Panc1 (cell line): ENCODE measurements at regions not wholly inside any gene's neighbourhood (a gene's known extent, or its start where the extent isn't known, plus 50 kb on each side); places are given as distances from the start of the nearest gene placed in this dataset.
"Not testable (repeated sequence)": the region's sequence is repeated elsewhere in the genome, so short reads cannot be mapped to it uniquely, and the experiment has no call there.

Experiments used
- ATAC-seq: fragments of 200-7000 bp; cut with Tn5 transposase; 2 replicates; pipeline ENCODE4 v1.9.1; 2020; ENCODE audit warnings: mild to moderate bottlenecking, moderate library complexity
- BruUV-seq: library from RNA; stranded (reverse); fragments of 400-500 nt; replicated peaks from 2 replicates; lab custom pipeline; 2021; lab: Mats Ljungman, UMichigan
- CTCF ChIA-PET: fragments of 300-600 bp; sonication (Branson Sonifier 250); formaldehyde crosslinking; loops from one replicate; lab custom pipeline; 2022; ENCODE audit warnings: antibody characterized with exemption; lab: Charles Lee
- POLR2A ChIA-PET: fragments of 300-600 bp; sonication (Branson Sonifier 250); formaldehyde crosslinking; loops from one replicate; lab custom pipeline; 2022; ENCODE audit warnings: antibody characterized with exemption; lab: Charles Lee
- DNase-seq: peaks from one replicate; pipeline ENCODE4 v3.0.0-alpha.2; 2010; ENCODE audit warnings: low read depth, low spot score
- H3K27ac ChIP-seq: 2 replicates; pipeline ENCODE4 v1.5.1; 2011; ENCODE audit warnings: mild to moderate bottlenecking, low read length, inconsistent platforms
- H3K27me3 ChIP-seq: fragments of 200-500 bp; sonication (Bioruptor generic); 2 replicates; pipeline ENCODE4 v1.6.0; 2014; ENCODE audit warnings: low read length, inconsistent platforms; ENCODE audit not compliant: control insufficient read depth, insufficient read depth
- H3K36me3 ChIP-seq: fragments of 200-500 bp; sonication (Bioruptor generic); 2 replicates; pipeline ENCODE4 v1.5.1; 2014; ENCODE audit warnings: inconsistent platforms, mild to moderate bottlenecking, low read length, moderate library complexity; ENCODE audit not compliant: control insufficient read depth, insufficient read depth
- H3K4me1 ChIP-seq: 2 replicates; pipeline ENCODE4 v1.5.1; 2011; ENCODE audit warnings: inconsistent platforms, mild to moderate bottlenecking, low read length, moderate library complexity; ENCODE audit not compliant: control insufficient read depth, insufficient read depth
- H3K4me3 ChIP-seq, 2 experiments: 2 replicates each; pipeline ENCODE4 v1.5.1; 2011 to 2012; ENCODE audit warnings: low read depth in 2 of 2, low read length in 2 of 2, mild to moderate bottlenecking in 2 of 2, inconsistent platforms in 1 of 2, moderate library complexity in 1 of 2
- H3K9me3 ChIP-seq: fragments of 200-500 bp; sonication (Bioruptor generic); 2 replicates; pipeline ENCODE4 v1.5.1; 2014; ENCODE audit warnings: low read depth, mild to moderate bottlenecking, inconsistent platforms, low read length, moderate library complexity; ENCODE audit not compliant: control insufficient read depth, insufficient read depth
- POLR2AphosphoS5 ChIP-seq: IDR thresholded peaks from 2 replicates; pipeline ENCODE4 v1.6.1; 2012; ENCODE audit warnings: mild to moderate bottlenecking, low read depth, low read length, moderate library complexity
- SIN3A ChIP-seq: IDR thresholded peaks from 2 replicates; pipeline ENCODE4 v1.6.1; 2012; ENCODE audit warnings: low read depth, mild to moderate bottlenecking, low read length, moderate library complexity, borderline replicate concordance; ENCODE audit not compliant: insufficient read depth
- TCF7L2 ChIP-seq: IDR thresholded peaks from 2 replicates; pipeline ENCODE4 v1.6.1; 2011; ENCODE audit warnings: mild to moderate bottlenecking, low read depth, low read length, inconsistent platforms
- in situ Hi-C: cut with HindIII; loops from 2 replicates; pipeline ENCODE4 v1.10.0; 2016; ENCODE audit warnings: low sequenced_read_pairs, low pct_unique_long_range_greater_than_20kb
- intact Hi-C: fragments of 100-400 bp; cut with micrococcal nuclease; formaldehyde crosslinking; loops from one replicate; pipeline ENCODE4 v1.10.0; 2022; ENCODE audit not compliant: unreplicated experiment
- TF ChIP-seq, protein P1 (sequence below): fragments of 450-650 bp; IDR thresholded peaks from 2 replicates; pipeline ENCODE4 v1.5.1; 2017; ENCODE audit warnings: mild to moderate bottlenecking
- TF ChIP-seq, protein P2 (sequence below), 2 experiments: IDR thresholded peaks; 2 replicates each; pipeline ENCODE4 v1.6.1; 2011 to 2012; ENCODE audit warnings: low read depth in 2 of 2, control low read depth in 1 of 2, low read length in 1 of 2, mild to moderate bottlenecking in 1 of 2, moderate library complexity in 1 of 2; ENCODE audit not compliant: insufficient read depth in 1 of 2

DNA sequence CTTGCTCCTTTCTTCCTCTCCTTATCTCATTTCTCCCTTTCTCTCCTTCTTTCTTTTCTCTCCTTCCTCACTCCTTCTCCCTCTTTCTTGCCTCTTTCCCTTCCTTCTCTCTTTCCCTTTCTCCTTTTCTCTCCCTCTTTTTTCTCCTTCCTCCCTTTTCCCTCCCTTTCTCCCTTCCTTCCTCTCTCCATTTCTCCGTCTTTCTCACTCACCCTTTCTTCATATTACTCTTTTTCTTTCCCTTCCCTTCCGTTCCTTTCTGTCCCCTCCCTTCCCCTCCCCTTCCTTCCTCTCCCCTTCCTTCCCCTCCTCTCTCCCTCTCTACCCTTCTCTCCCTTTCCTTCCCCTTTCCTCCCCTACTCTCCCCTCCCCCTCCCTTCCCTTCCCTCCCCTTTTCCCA lies 240.8 kb downstream of the HS3ST3B1 start:
- Histone ChIP-seq H3K36me3 (no peaks in the 10 kb centered on the region), H3K27me3 (no peaks in the 10 kb centered on the region), H3K4me3 (no peak overlapping the region), H3K4me1 (no peaks in the 10 kb centered on the region), H3K27ac (no peak overlapping the region), H3K9me3 (no peaks in the 10 kb centered on the region)
- ATAC-seq, result no peak
- DNase-seq, result no peak
- in situ Hi-C loops, result no loop called here
- ChIA-PET CTCF (no interaction called here), POLR2A (no interaction called here)
- intact Hi-C loops, result no loop called here
- TF ChIP-seq POLR2AphosphoS5 (no peak), TCF7L2 (no peak)
- TF ChIP-seq, protein P1, sequence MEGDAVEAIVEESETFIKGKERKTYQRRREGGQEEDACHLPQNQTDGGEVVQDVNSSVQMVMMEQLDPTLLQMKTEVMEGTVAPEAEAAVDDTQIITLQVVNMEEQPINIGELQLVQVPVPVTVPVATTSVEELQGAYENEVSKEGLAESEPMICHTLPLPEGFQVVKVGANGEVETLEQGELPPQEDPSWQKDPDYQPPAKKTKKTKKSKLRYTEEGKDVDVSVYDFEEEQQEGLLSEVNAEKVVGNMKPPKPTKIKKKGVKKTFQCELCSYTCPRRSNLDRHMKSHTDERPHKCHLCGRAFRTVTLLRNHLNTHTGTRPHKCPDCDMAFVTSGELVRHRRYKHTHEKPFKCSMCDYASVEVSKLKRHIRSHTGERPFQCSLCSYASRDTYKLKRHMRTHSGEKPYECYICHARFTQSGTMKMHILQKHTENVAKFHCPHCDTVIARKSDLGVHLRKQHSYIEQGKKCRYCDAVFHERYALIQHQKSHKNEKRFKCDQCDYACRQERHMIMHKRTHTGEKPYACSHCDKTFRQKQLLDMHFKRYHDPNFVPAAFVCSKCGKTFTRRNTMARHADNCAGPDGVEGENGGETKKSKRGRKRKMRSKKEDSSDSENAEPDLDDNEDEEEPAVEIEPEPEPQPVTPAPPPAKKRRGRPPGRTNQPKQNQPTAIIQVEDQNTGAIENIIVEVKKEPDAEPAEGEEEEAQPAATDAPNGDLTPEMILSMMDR, result no peak
- TF ChIP-seq, protein P2, sequence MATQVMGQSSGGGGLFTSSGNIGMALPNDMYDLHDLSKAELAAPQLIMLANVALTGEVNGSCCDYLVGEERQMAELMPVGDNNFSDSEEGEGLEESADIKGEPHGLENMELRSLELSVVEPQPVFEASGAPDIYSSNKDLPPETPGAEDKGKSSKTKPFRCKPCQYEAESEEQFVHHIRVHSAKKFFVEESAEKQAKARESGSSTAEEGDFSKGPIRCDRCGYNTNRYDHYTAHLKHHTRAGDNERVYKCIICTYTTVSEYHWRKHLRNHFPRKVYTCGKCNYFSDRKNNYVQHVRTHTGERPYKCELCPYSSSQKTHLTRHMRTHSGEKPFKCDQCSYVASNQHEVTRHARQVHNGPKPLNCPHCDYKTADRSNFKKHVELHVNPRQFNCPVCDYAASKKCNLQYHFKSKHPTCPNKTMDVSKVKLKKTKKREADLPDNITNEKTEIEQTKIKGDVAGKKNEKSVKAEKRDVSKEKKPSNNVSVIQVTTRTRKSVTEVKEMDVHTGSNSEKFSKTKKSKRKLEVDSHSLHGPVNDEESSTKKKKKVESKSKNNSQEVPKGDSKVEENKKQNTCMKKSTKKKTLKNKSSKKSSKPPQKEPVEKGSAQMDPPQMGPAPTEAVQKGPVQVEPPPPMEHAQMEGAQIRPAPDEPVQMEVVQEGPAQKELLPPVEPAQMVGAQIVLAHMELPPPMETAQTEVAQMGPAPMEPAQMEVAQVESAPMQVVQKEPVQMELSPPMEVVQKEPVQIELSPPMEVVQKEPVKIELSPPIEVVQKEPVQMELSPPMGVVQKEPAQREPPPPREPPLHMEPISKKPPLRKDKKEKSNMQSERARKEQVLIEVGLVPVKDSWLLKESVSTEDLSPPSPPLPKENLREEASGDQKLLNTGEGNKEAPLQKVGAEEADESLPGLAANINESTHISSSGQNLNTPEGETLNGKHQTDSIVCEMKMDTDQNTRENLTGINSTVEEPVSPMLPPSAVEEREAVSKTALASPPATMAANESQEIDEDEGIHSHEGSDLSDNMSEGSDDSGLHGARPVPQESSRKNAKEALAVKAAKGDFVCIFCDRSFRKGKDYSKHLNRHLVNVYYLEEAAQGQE (IDR thresholded peaks at IDR 0.05; ENCODE audit: insufficient read depth in 1 of 2, low read depth in 2 of 2, low read length in 1 of 2), result no peak
- no TSS peak for BruUV-seq

DNA sequence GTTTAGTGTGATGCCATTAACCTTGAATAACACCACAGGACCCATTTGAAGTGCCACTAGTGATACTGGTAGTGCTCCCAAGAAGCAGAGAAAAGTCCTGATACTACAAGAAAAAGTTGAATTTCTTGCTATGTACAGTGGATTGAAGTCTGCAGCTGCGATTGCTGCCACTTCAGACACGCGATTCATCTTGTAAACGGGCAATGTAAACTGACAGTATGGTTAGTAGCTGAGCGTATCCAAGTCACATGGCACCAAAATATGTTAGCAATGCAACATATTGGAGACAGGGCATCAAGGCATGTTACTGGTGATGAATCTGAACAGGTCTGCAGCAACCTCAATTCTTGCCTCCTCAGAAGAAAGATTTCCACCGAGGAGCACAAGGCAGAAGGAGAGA lies 238.9 kb downstream of the HS3ST3B1 start:
- intact Hi-C loops (no loop called here), in situ Hi-C loops (no loop called here)
- DNase-seq (no peak), ATAC-seq (no peak)
- ChIA-PET POLR2A (no interaction called here), CTCF (no interaction called here)
- TF ChIP-seq, protein P1, result no peak
- TF ChIP-seq POLR2AphosphoS5 (no peak), SIN3A (no peak), TCF7L2 (no peak)
- TF ChIP-seq, protein P2 (IDR thresholded peaks at IDR 0.05; ENCODE audit: insufficient read depth in 1 of 2, low read depth in 2 of 2, low read length in 1 of 2), result no peak
- Histone ChIP-seq H3K9me3 (no peaks in the 10 kb centered on the region), H3K36me3 (no peaks in the 10 kb centered on the region), H3K4me1 (no peaks in the 10 kb centered on the region), H3K27me3 (no peaks in the 10 kb centered on the region), H3K4me3 (no peak overlapping the region), H3K27ac (no peak overlapping the region)
- no TSS peak for BruUV-seq

DNA sequence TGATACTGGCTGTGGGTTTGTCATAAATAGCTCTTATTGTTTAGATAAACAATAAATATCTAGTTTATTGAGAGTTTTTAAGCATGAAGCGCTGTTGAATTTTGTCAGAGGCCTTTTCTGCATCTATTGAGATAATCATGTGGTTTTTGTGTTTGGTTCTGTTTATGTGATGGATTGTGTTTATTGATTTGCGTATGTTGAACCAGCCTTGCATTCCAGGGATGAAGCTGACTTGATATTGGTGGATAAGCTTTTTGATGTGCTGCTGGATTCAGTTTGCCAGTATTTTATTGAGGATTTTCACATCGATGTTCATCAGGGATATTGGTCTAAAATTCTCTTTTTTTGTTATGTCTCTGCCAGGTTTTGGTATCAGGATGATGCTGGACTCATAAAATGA lies 231.4 kb downstream of the HS3ST3B1 start:
- POLR2A ChIA-PET, H3K9me3 ChIP-seq, H3K4me3 ChIP-seq, H3K4me1 ChIP-seq, in situ Hi-C loops, DNase-seq, intact Hi-C loops, ATAC-seq, BruUV-seq, CTCF ChIA-PET, H3K27ac ChIP-seq, H3K36me3 ChIP-seq, H3K27me3 ChIP-seq: not testable (repeated sequence)
